GM20000 (cell line): ENCODE measurements at regions not wholly inside any gene's neighbourhood (a gene's known extent, or its start where the extent isn't known, plus 50 kb on each side); places are given as distances from the start of the nearest gene placed in this dataset.

Source experiments
- DNase-seq: peaks from one replicate; pipeline ENCODE4 v3.0.0; 2012; ENCODE audit warnings: low spot score
- TF ChIP-seq, protein P1 (sequence below): IDR thresholded peaks from 2 replicates; pipeline ENCODE4 v1.5.1; 2012; ENCODE audit warnings: mild to moderate bottlenecking, control low read depth; ENCODE audit errors: extremely low read depth, missing control alignments

GRCh38 chr5:158115468-158115867, 256.5 kb upstream of the CLINT1 start:
- TF ChIP-seq, protein P1, sequence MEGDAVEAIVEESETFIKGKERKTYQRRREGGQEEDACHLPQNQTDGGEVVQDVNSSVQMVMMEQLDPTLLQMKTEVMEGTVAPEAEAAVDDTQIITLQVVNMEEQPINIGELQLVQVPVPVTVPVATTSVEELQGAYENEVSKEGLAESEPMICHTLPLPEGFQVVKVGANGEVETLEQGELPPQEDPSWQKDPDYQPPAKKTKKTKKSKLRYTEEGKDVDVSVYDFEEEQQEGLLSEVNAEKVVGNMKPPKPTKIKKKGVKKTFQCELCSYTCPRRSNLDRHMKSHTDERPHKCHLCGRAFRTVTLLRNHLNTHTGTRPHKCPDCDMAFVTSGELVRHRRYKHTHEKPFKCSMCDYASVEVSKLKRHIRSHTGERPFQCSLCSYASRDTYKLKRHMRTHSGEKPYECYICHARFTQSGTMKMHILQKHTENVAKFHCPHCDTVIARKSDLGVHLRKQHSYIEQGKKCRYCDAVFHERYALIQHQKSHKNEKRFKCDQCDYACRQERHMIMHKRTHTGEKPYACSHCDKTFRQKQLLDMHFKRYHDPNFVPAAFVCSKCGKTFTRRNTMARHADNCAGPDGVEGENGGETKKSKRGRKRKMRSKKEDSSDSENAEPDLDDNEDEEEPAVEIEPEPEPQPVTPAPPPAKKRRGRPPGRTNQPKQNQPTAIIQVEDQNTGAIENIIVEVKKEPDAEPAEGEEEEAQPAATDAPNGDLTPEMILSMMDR = no peak
- DNase-seq = no peak

GRCh38 chr5:158108177-158108576, 249.2 kb upstream of the CLINT1 start:
- DNase-seq = no peak
- TF ChIP-seq, protein P1 = no peak

DNA sequence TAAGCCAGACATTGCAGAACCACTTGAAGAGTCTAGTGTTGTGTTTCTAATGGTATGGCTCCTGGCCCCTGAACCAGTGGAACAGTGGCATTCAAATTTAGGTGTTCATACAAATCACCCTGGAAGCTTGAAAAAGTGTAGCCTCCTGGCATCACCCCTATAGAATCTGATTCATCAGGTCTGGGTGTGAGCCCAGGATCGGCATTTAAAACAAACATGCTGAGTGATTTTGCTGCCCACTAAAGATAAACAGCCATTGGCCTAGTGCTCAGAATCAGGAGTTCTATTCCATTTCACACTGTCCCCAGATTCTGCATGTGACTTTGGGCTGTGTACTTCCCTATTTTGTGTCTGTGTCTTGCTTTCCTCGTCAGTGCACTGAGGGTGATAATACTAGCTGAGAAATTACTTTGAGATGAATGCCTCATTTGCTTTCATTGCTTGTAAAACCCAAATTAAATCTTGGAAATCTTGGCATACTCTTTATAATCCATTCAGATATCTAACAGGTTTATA, 241.5 kb upstream of the CLINT1 start:
- TF ChIP-seq, protein P1 = no peak
- DNase-seq = no peak

- no peak for DNase-seq
- TF ChIP-seq, protein P1 = no peak
Observed at GRCh38 chr5:158099571-158100105, 240.7 kb upstream of the CLINT1 start.

GRCh38 chr5:158096835-158097234, 237.9 kb upstream of the CLINT1 start:
- no peak for DNase-seq
- TF ChIP-seq, protein P1 = no peak

- DNase-seq = no peak
- TF ChIP-seq, protein P1 = no peak
Observed at GRCh38 chr5:158086856-158087255, 227.9 kb upstream of the CLINT1 start.

DNA sequence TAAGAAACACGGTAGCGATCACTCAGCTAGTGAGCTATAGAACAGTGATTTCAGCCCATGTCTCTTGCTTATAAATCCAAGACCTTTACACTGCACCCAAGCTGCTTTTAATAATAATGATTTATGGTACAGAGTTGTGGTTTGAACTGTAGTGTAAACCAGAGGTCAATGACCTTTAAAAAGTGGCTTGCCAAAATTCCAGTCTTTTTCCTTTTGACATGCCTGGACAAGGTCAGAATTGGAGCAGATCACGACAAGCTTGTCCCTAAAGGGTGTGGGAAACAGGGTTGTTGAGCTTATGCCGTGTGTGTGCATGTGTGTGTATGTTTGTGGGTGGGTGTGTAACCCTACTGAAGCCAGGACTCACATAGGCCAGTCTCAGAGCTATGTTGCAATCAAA, 225.3 kb upstream of the CLINT1 start:
- TF ChIP-seq, protein P1 = no peak
- no peak for DNase-seq
